IMR-90 (cell line): ENCODE measurements at regions not wholly inside any gene's neighbourhood (a gene's known extent, or its start where the extent isn't known, plus 50 kb on each side); places are given as distances from the start of the nearest gene placed in this dataset.
A peak's percentile ranks its signal among the peaks of the same experiment; 100 is the strongest.

ENCODE experiments used
- ATAC-seq: fragments of 200-7000 bp; cut with Tn5 transposase; 2 replicates; pipeline ENCODE4 v1.9.1; 2020; ENCODE audit warnings: low read depth, mild to moderate bottlenecking, moderate library complexity
- BruUV-seq: library from RNA; stranded (reverse); fragments of 400-500 nt; replicated peaks from 2 replicates; lab custom pipeline; 2021; lab: Mats Ljungman, UMichigan
- CTCF ChIA-PET: fragments of 300-600 bp; formaldehyde crosslinking; extraction: SDS; loops from one replicate; lab custom pipeline; 2021; ENCODE audit warnings: antibody characterized with exemption; lab: Yijun Ruan, JAX
- POLR2A ChIA-PET: fragments of 300-600 bp; sonication (Branson Sonifier 250); formaldehyde crosslinking; loops from one replicate; lab custom pipeline; 2022; ENCODE audit warnings: antibody characterized with exemption; ENCODE audit not compliant: unreplicated experiment; lab: Charles Lee
- DNase-seq: peaks from one replicate; pipeline ENCODE4 v3.0.0; 2013
- H2AFZ ChIP-seq: replicated peaks from 2 replicates; pipeline ENCODE3; 2013; ENCODE audit warnings: low read length, mild to moderate bottlenecking; ENCODE audit not compliant: poor library complexity
- H2AK5ac ChIP-seq: 2 replicates; pipeline ENCODE4 v1.6.1; 2013; ENCODE audit warnings: low read depth, low read length, inconsistent platforms
- H2AK9ac ChIP-seq: replicated peaks from 2 replicates; pipeline ENCODE3; 2013; ENCODE audit warnings: mild to moderate bottlenecking, low read depth, low read length, moderate library complexity; ENCODE audit not compliant: poor library complexity
- H2BK120ac ChIP-seq: 2 replicates; pipeline ENCODE4 v1.6.1; 2013; ENCODE audit warnings: low read depth, low read length, inconsistent platforms
- H2BK15ac ChIP-seq: 3 replicates; pipeline ENCODE4 v1.6.1; 2013; ENCODE audit warnings: low read depth, low read length, inconsistent platforms
- H2BK20ac ChIP-seq: 2 replicates; pipeline ENCODE4 v1.6.1; 2013; ENCODE audit warnings: low read depth, mild to moderate bottlenecking, inconsistent platforms, low read length, moderate library complexity
- H2BK5ac ChIP-seq: 2 replicates; pipeline ENCODE4 v1.6.1; 2013; ENCODE audit warnings: mild to moderate bottlenecking, low read depth, low read length, inconsistent platforms; ENCODE audit not compliant: poor library complexity, severe bottlenecking
- H3K14ac ChIP-seq: replicated peaks from 2 replicates; pipeline ENCODE4 v1.6.1; 2013; ENCODE audit warnings: low read depth, low read length, inconsistent platforms
- H3K18ac ChIP-seq: 2 replicates; pipeline ENCODE4 v1.6.1; 2013; ENCODE audit warnings: low read depth, low read length, control low read depth
- H3K23ac ChIP-seq: 2 replicates; pipeline ENCODE4 v1.6.1; 2013; ENCODE audit warnings: low read depth, low read length, inconsistent platforms
- H3K27ac ChIP-seq: 2 replicates; pipeline ENCODE4 v1.5.1; 2013; ENCODE audit warnings: mild to moderate bottlenecking, control low read depth, low read length; ENCODE audit not compliant: insufficient read depth
- H3K27me3 ChIP-seq: 2 replicates; pipeline ENCODE4 v1.6.1; 2013; ENCODE audit warnings: low read length; ENCODE audit not compliant: control insufficient read depth, insufficient read depth
- H3K36me3 ChIP-seq: 2 replicates; pipeline ENCODE4 v1.6.1; 2013; ENCODE audit warnings: low read length, mixed read lengths; ENCODE audit not compliant: control insufficient read depth, insufficient read depth
- H3K4ac ChIP-seq: 2 replicates; pipeline ENCODE4 v1.6.1; 2013; ENCODE audit warnings: low read depth, low read length, inconsistent platforms
- H3K4me1 ChIP-seq: 2 replicates; pipeline ENCODE4 v1.6.1; 2013; ENCODE audit warnings: low read length, mixed read lengths; ENCODE audit not compliant: control insufficient read depth, insufficient read depth
- H3K4me2 ChIP-seq: 2 replicates; pipeline ENCODE4 v1.6.1; 2013; ENCODE audit warnings: low read depth, mild to moderate bottlenecking, control low read depth, low read length, moderate library complexity
- H3K4me3 ChIP-seq: 2 replicates; pipeline ENCODE4 v1.5.1; 2013; ENCODE audit warnings: low read depth, mild to moderate bottlenecking, control low read depth, low read length, moderate library complexity; ENCODE audit not compliant: insufficient read depth
- H3K56ac ChIP-seq: 2 replicates; pipeline ENCODE4 v1.6.1; 2013; ENCODE audit warnings: low read length, inconsistent platforms; ENCODE audit not compliant: insufficient read depth; ENCODE audit errors: extremely low read depth
- H3K79me1 ChIP-seq, 2 experiments: 2 replicates each; pipeline ENCODE4 v1.6.1; 2013; ENCODE audit warnings: low read length in 2 of 2, inconsistent platforms in 1 of 2, low read depth in 1 of 2
- H3K9ac ChIP-seq: 2 replicates; pipeline ENCODE4 v1.6.1; 2013; ENCODE audit warnings: low read depth, low read length, control low read depth
- H3K9me1 ChIP-seq: 2 replicates; pipeline ENCODE4 v1.6.1; 2013; ENCODE audit warnings: low read length, inconsistent platforms; ENCODE audit not compliant: insufficient read depth
- H3K9me3 ChIP-seq: 2 replicates; pipeline ENCODE4 v1.6.1; 2013; ENCODE audit warnings: low read length; ENCODE audit not compliant: control insufficient read depth, insufficient read depth
- H4K20me1 ChIP-seq: 2 replicates; pipeline ENCODE4 v1.6.1; 2013; ENCODE audit warnings: low read length, inconsistent platforms; ENCODE audit not compliant: insufficient read depth
- H4K5ac ChIP-seq: 2 replicates; pipeline ENCODE4 v1.6.1; 2013; ENCODE audit warnings: mild to moderate bottlenecking, low read depth, low read length, control low read depth
- H4K8ac ChIP-seq, 2 experiments: 2 replicates each; pipeline ENCODE4 v1.6.1; 2013; ENCODE audit warnings: low read depth in 2 of 2, low read length in 2 of 2, control low read depth in 1 of 2, inconsistent platforms in 1 of 2
- H4K91ac ChIP-seq: 2 replicates; pipeline ENCODE4 v1.6.1; 2013; ENCODE audit warnings: low read depth, low read length, inconsistent platforms; ENCODE audit not compliant: insufficient read depth
- BHLHE40 ChIP-seq: fragments of 150-350 bp; IDR thresholded peaks from 2 replicates; pipeline ENCODE4 v1.6.1; 2016; ENCODE audit warnings: mild to moderate bottlenecking, low read depth, low read length
- CHD1 ChIP-seq: IDR thresholded peaks from 2 replicates; pipeline ENCODE4 v1.6.1; 2012; ENCODE audit warnings: low read depth, low read length, improper control_type of control experiment
- CTCF ChIP-seq: conservative IDR thresholded peaks from 2 replicates; pipeline ENCODE4 v1.5.1; 2012; ENCODE audit warnings: mild to moderate bottlenecking, low read depth, low read length, improper control_type of control experiment
- FOS ChIP-seq: fragments of 150-350 bp; IDR thresholded peaks from 2 replicates; pipeline ENCODE4 v1.6.1; 2016; ENCODE audit warnings: low read depth, low read length
- MAFK ChIP-seq: IDR thresholded peaks from 2 replicates; pipeline ENCODE4 v1.6.1; 2012; ENCODE audit warnings: low read depth, low read length, improper control_type of control experiment
- MAZ ChIP-seq: IDR thresholded peaks from 2 replicates; pipeline ENCODE4 v1.6.1; 2012; ENCODE audit warnings: low read depth, mild to moderate bottlenecking, low read length, improper control_type of control experiment, moderate library complexity, borderline replicate concordance
- MXI1 ChIP-seq: IDR thresholded peaks from 2 replicates; pipeline ENCODE4 v1.6.1; 2012; ENCODE audit warnings: low read depth, mild to moderate bottlenecking, low read length, moderate library complexity, borderline replicate concordance
- NFE2L2 ChIP-seq: fragments of 150-350 bp; IDR thresholded peaks from 2 replicates; pipeline ENCODE4 v1.6.1; 2016; ENCODE audit warnings: low read depth, mild to moderate bottlenecking, low read length
- POLR2A ChIP-seq: IDR thresholded peaks from 2 replicates; pipeline ENCODE4 v1.6.1; 2012; ENCODE audit warnings: mild to moderate bottlenecking, low read depth, low read length
- RAD21 ChIP-seq: IDR thresholded peaks from 2 replicates; pipeline ENCODE4 v1.6.1; 2012; ENCODE audit warnings: low read length, improper control_type of control experiment
- RCOR1 ChIP-seq: IDR thresholded peaks from 2 replicates; pipeline ENCODE4 v1.6.1; 2012; ENCODE audit warnings: mild to moderate bottlenecking, low read length, improper control_type of control experiment; ENCODE audit not compliant: insufficient replicate concordance
- RFX5 ChIP-seq: IDR thresholded peaks from 2 replicates; pipeline ENCODE4 v1.8.0; 2012; ENCODE audit warnings: low read depth, mild to moderate bottlenecking, low read length, moderate library complexity
- SMC3 ChIP-seq: fragments of 150-350 bp; IDR thresholded peaks from 2 replicates; pipeline ENCODE4 v1.6.1; 2016; ENCODE audit warnings: low read depth, mild to moderate bottlenecking, antibody characterized with exemption, low read length, moderate library complexity
- USF2 ChIP-seq: fragments of 150-350 bp; IDR thresholded peaks from 2 replicates; pipeline ENCODE4 v1.6.1; 2017; ENCODE audit warnings: mild to moderate bottlenecking, antibody characterized with exemption, low read length, low read depth
- WGBS, 2 experiments: methylation state at CpG; one replicate each; pipeline versions ENCODE4 v1.1.5 to v1.1.7; 2013; ENCODE audit warnings: missing lambda C conversion rate in 2 of 2; ENCODE audit not compliant: insufficient read length in 1 of 2; ENCODE audit errors: extremely low coverage in 2 of 2; 5-methylcytosine and 5-hydroxymethylcytosine counted together
- dilution Hi-C: fragments of 300-500 bp; cut with HindIII; formaldehyde crosslinking; loops from one replicate; pipeline ENCODE4 v1.14.3; 2018; ENCODE audit warnings: low sequenced_read_pairs; ENCODE audit not compliant: unreplicated experiment
- in situ Hi-C: fragments of 300-500 bp; cut with MboI; formaldehyde crosslinking; loops from 3 replicates; pipeline ENCODE4 v1.14.3; 2019; ENCODE audit warnings: low sequenced_read_pairs, inconsistent platforms, mixed read lengths
- intact Hi-C: fragments of 100-400 bp; cut with micrococcal nuclease; formaldehyde crosslinking; loops from 2 replicates; pipeline ENCODE4 v1.10.0; 2022

- H2BK15ac ChIP-seq: no peak overlapping the region
- H3K4me3 ChIP-seq: no peak overlapping the region
- no peak overlapping the region for H2AFZ ChIP-seq
- TF ChIP-seq BHLHE40 (no peak), CHD1 (no peak), RFX5 (no peak), USF2 (no peak), NFE2L2 (no peak), MAZ (no peak), SMC3 (no peak), POLR2A (no peak), MAFK (no peak), RCOR1 (no peak), CTCF (no peak), FOS (no peak), RAD21 (no peak), MXI1 (no peak)
- H3K18ac ChIP-seq: peak overlapping the region; percentile 95
- peak overlapping the region; percentile 68 for H4K91ac ChIP-seq
- H3K14ac ChIP-seq: peak overlapping the region; percentile 18
- ChIA-PET CTCF (interaction anchor here (0.6 to 1.2 kb wide), 6 partner anchors 28 to 677 kb away, joined by 3 to 4 read pairs (median 3); no protein-coding TSS in a partner anchor), POLR2A (interaction anchor here (0.6 to 1.1 kb wide), 3 partner anchors 38 to 539 kb away, joined by 3 to 4 read pairs (median 4); no protein-coding TSS in a partner anchor)
- peak overlapping the region; percentile 99 for H2BK20ac ChIP-seq
- WGBS, 2 experiments: no CpG with 5 or more reads among the region's 3 CpGs
- intact Hi-C loops (loop anchor here (1.0 to 5.0 kb wide), 8 partner anchors 35 to 545 kb away; no protein-coding TSS in a partner anchor), dilution Hi-C loops (no loop called here), in situ Hi-C loops (loop anchor here (5.0 kb wide), 1 partner anchor 680 kb away; the partner anchor contains the start of gene IRS1)
- no peak overlapping the region for H2AK9ac ChIP-seq
- H3K27me3 ChIP-seq: no peaks in the 10 kb centered on the region
- no peaks in the 10 kb centered on the region for H4K20me1 ChIP-seq
- peaks cover 8% of the 10 kb centered on the region for H3K4me1 ChIP-seq
- DNase-seq (peak; percentile 66), ATAC-seq (peak; percentile 13)
- peak overlapping the region; percentile 7 for H3K4me2 ChIP-seq
- peak overlapping the region; percentile 79 for H2AK5ac ChIP-seq
- peak overlapping the region; percentile 91 for H4K5ac ChIP-seq
- peak overlapping the region; percentile 92 for H3K27ac ChIP-seq
- H3K9ac ChIP-seq: no peak overlapping the region; the same call in 1 of the 2 replicates
- H3K4ac ChIP-seq: peak overlapping the region; percentile 89
- no TSS peak for BruUV-seq
- peaks cover 4% of the 10 kb centered on the region for H3K9me1 ChIP-seq
- peaks cover 0 to 7% of the 10 kb centered on the region in 2 experiments; a peak in 2 of 4 replicates for H3K79me1 ChIP-seq
- H3K23ac ChIP-seq: peak overlapping the region; percentile 15; the same call in 1 of the 2 replicates
- H3K36me3 ChIP-seq: no peaks in the 10 kb centered on the region
- H3K9me3 ChIP-seq: no peaks in the 10 kb centered on the region
- peak overlapping the region; percentile 98 for H3K56ac ChIP-seq
- peak overlapping the region; percentile 4 to 98; a peak in 3 of 4 replicates for H4K8ac ChIP-seq
- peak overlapping the region; percentile 100 for H2BK120ac ChIP-seq
- H2BK5ac ChIP-seq: peak overlapping the region; percentile 93
Observed at GRCh38 chr2:226117510-226118065, 682.0 kb downstream of the IRS1 start.
